ENCODE measurements at regions not wholly inside any gene's neighbourhood (a gene's known extent, or its start where the extent isn't known, plus 50 kb on each side); places are given as distances from the start of the nearest gene placed in this dataset.
"Not testable (repeated sequence)": the region's sequence is repeated elsewhere in the genome, so short reads cannot be mapped to it uniquely, and the experiment has no call there.

DNA sequence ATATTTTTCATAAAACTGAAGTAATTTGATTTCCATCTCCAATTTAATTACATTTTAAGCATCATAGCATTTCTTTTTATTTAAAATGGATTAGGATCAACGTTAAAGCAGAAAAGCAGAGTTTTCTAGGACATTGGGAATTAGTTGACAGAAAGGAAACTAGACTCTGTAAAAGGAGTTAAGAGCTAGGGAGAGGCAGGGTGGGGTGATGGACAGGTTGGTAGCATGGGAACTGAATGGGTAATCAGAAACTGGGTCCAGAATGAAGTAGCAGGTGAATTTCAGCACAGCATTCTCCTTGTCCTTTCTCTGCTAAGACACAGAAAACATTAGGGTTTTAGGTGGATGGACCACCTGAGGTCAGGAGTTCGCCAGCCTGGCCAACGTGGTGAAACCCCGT, 97.6 kb downstream of the ANAPC4 start:
- in situ Hi-C loops (cut with HindIII; ENCODE audit: low pct_unique_long_range_greater_than_20kb, low sequenced_read_pairs), result no loop called here
- DNase-seq (ENCODE audit: low read depth, low spot score), result no peak

GRCh38 chr4:25477221-25477620, 100.2 kb downstream of the ANAPC4 start:
- in situ Hi-C loops (cut with HindIII; ENCODE audit: low pct_unique_long_range_greater_than_20kb, low sequenced_read_pairs), result no loop called here
- DNase-seq (ENCODE audit: low read depth, low spot score), result no peak

DNA sequence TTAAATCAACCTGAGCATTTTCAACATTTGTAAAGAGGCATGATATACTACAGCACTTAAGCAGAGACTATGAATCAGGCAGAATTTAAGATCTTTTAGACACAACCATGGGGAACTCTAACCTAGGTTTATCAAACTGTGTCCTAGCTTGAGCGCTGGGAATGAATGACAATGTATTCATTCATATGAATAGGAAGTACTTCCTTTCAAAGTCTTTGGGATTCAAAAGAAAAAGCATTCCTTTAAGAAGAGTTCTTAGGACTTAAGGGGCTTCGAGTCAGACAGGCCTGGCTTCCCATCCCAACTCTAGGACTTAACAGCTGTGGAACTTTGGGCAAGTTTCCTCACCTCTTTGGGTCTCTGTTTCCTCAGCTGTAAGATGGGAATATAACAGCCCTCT, 104.6 kb downstream of the ANAPC4 start:
- peak; percentile 9 for DNase-seq (ENCODE audit: low read depth, low spot score)
- in situ Hi-C loops (cut with HindIII; ENCODE audit: low pct_unique_long_range_greater_than_20kb, low sequenced_read_pairs), result no loop called here

DNA sequence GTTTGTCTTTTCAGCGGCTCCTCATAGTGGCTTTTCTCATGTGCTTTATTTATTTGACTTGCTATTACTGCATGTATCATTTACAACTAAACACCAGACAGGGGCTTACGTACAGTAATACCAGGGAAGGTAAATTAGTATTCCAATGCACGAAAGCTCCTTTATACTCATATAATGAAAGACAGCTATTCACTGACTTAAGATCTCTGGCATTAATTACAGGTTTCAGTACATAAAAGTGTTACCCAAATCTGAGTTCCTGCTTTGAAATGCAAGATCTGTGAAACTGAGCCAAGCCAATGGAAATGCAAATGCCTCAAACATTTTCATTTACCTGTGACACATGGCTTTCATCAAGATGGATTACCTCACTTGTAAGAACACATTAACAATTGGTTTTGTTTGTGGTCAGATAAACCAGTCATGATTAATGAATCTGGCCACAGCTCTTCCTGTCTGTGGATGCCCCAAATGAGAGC, 107.2 kb downstream of the ANAPC4 start:
- in situ Hi-C loops (cut with HindIII; ENCODE audit: low pct_unique_long_range_greater_than_20kb, low sequenced_read_pairs), result no loop called here
- DNase-seq (ENCODE audit: low read depth, low spot score), result no peak

- no peak for DNase-seq (ENCODE audit: low read depth, low spot score)
- in situ Hi-C loops (cut with HindIII; ENCODE audit: low pct_unique_long_range_greater_than_20kb, low sequenced_read_pairs), result no loop called here
Observed at GRCh38 chr4:25485104-25485503, 108.0 kb downstream of the ANAPC4 start.

DNA sequence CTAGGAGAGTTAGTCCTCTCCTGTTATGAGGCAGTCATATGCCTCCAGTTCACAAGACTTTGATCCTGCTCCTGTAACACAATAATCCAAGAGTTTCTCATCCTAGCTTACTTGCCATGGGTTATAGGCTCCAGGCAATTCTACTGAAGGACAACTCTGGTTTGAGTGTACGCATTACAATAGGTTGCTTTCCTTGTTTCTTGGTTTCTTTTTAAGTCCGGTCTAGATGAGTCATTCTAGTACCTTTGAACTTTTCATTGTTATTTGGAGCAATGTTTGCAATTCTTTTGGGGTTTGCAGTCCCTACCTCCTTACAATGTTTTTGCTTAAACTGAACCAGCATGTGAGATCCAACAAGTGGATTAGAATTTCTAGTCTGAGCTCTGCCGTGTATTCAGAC, 109.1 kb downstream of the ANAPC4 start:
- no peak for DNase-seq (ENCODE audit: low read depth, low spot score)
- in situ Hi-C loops (cut with HindIII; ENCODE audit: low pct_unique_long_range_greater_than_20kb, low sequenced_read_pairs), result no loop called here

- in situ Hi-C loops (cut with HindIII; ENCODE audit: low pct_unique_long_range_greater_than_20kb, low sequenced_read_pairs), result no loop called here
- DNase-seq (ENCODE audit: low read depth, low spot score), result no peak
Observed at GRCh38 chr4:25487155-25487554, 110.1 kb downstream of the ANAPC4 start.

DNA sequence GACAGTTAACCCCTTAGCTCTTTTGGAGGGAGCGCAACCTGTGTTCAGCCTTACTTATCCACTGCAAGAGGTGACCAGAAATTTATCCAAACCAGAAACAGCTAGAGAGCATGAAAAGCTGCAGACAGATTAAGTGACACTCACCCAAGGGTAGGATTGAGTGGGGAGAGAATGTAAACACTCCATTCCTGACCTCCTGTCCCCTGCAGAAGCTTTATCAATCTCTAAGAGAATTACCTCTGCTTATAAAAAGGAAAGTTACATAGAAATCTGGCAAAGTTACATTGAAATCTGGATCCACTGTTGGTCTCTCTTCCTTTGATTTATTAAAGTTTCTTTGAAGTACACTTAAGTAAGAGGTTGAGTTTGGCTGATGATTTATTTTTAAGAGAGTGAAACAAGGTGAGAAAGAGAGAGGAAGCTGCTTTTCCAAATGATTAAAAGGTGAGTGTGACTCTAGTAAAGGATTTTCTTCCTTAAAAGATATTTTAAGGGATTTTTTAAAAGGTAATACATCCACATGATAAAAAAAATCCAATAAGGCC, 112.3 kb downstream of the ANAPC4 start:
- in situ Hi-C loops (cut with HindIII; ENCODE audit: low pct_unique_long_range_greater_than_20kb, low sequenced_read_pairs), result no loop called here
- no peak for DNase-seq (ENCODE audit: low read depth, low spot score)

DNA sequence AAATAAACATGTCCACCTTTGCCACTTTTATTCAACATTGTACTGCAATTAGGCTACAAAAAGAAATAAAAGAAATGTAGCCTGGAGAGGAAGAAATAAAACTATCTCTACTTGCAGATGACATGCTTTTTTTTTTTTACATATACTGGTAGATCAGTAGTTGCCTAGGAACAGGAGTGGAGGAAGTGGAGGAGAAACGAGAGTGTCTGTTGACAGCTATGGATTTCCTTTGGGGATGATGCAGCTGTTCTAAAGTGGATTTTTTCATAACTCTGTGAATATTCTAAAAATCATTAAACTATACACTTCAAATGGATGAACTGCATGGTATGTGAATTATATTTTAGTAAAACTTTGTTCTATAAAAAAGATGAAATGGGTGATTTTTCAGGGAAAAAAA, 116.4 kb downstream of the ANAPC4 start:
- no peak for DNase-seq (ENCODE audit: low read depth, low spot score)
- in situ Hi-C loops (cut with HindIII; ENCODE audit: low pct_unique_long_range_greater_than_20kb, low sequenced_read_pairs), result no loop called here

- no peak for DNase-seq (ENCODE audit: low read depth, low spot score)
- in situ Hi-C loops (cut with HindIII; ENCODE audit: low pct_unique_long_range_greater_than_20kb, low sequenced_read_pairs), result no loop called here
Observed at GRCh38 chr4:25494166-25494565, 117.1 kb downstream of the ANAPC4 start.

DNA sequence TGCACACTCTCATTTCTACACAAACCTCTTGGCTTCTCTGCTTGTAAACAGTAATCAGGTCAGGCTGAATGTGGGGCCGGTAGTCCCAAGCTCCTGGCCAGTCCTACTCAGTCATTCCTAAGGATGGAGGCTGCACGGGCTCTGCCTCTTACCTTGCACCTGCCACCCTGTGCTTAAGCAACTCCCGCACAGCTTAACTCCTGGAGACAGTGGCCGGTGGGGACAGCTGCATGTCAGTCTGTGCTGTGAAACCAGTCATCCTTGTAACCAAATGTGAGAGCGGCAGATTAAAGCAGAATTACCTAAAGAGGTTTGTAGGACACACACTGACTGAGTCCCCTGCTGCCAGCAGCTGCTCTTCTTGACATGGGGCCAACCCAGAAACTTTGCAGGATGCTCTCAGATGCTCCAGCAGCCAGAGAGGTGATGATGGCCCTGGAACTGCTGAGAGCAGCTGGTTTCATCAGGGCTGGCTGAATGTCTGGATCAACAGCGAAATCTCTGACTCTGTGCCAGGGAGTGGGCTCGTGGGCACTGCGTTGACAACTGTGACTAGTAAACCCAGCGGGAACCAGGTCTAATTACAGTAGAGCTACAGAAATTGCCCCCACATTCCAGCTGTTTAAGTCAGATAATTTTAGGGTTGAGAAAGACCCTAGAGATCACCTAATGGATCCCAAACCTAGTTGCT, 123.7 kb downstream of the ANAPC4 start:
- in situ Hi-C loops (cut with HindIII; ENCODE audit: low pct_unique_long_range_greater_than_20kb, low sequenced_read_pairs), result no loop called here
- DNase-seq (ENCODE audit: low read depth, low spot score), result no peak

DNA sequence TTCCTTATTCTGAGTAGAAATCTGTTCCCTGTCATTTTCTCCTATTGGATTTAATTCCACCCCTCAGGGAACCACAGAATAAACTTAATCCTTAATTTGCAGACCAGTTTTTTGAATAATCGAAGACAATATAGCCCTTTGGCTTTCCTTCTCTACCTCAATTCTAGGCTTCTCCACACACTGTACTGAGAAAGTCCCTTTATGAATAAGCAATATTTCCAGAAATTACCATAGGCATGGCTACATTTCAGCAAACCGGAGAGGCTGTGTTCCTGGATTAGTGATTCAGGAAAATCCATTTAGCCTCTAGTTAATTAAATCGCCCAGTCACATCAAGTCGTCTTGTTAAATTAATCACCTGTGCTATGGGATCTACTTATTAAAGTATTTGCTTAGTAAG, 125.1 kb downstream of the ANAPC4 start:
- DNase-seq (ENCODE audit: low read depth, low spot score), result no peak
- in situ Hi-C loops (cut with HindIII; ENCODE audit: low pct_unique_long_range_greater_than_20kb, low sequenced_read_pairs), result no loop called here

- DNase-seq (ENCODE audit: low read depth, low spot score), result no peak
- in situ Hi-C loops (cut with HindIII; ENCODE audit: low pct_unique_long_range_greater_than_20kb, low sequenced_read_pairs), result no loop called here
Observed at GRCh38 chr4:25503779-25504178, 126.7 kb downstream of the ANAPC4 start.

GRCh38 chr4:25504932-25505636, 128.0 kb downstream of the ANAPC4 start:
- no peak for DNase-seq (ENCODE audit: low read depth, low spot score)
- in situ Hi-C loops (cut with HindIII; ENCODE audit: low pct_unique_long_range_greater_than_20kb, low sequenced_read_pairs), result no loop called here

- no peak for DNase-seq (ENCODE audit: low read depth, low spot score)
- in situ Hi-C loops (cut with HindIII; ENCODE audit: low pct_unique_long_range_greater_than_20kb, low sequenced_read_pairs), result no loop called here
Observed at GRCh38 chr4:25505637-25505991, 128.6 kb downstream of the ANAPC4 start.

GRCh38 chr4:25506032-25506571, 129.0 kb downstream of the ANAPC4 start:
- no peak for DNase-seq (ENCODE audit: low read depth, low spot score)
- in situ Hi-C loops (cut with HindIII; ENCODE audit: low pct_unique_long_range_greater_than_20kb, low sequenced_read_pairs), result no loop called here

GRCh38 chr4:25509646-25510045, 132.6 kb downstream of the ANAPC4 start:
- in situ Hi-C loops (cut with HindIII; ENCODE audit: low pct_unique_long_range_greater_than_20kb, low sequenced_read_pairs), result no loop called here
- DNase-seq (ENCODE audit: low read depth, low spot score), result peak; percentile 84

GRCh38 chr4:25511823-25512222, 134.8 kb downstream of the ANAPC4 start:
- in situ Hi-C loops (cut with HindIII; ENCODE audit: low pct_unique_long_range_greater_than_20kb, low sequenced_read_pairs); DNase-seq (ENCODE audit: low read depth, low spot score): not testable (repeated sequence)

DNA sequence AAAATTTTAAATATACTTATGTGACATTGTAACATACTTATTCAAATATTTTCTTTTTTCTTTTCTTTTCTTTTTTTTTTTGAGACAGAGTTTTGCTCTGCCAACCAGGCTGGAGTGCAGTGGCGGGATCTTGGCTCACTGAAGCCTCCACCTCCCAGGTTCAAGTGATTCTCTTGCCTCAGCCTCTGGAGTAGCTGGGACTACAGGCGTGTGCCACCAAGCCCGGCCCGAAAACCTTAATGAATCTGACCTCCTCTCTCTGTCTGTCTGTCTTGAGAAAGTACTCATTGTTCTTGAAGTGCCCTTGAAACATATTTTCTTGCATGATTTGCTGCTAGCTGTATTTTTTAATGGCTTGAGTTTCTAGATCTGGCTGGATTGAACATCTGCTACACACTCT, 136.8 kb downstream of the ANAPC4 start:
- in situ Hi-C loops (cut with HindIII; ENCODE audit: low pct_unique_long_range_greater_than_20kb, low sequenced_read_pairs), result no loop called here
- DNase-seq (ENCODE audit: low read depth, low spot score), result no peak
